GM12878 (cell line): ENCODE measurements at regions not wholly inside any gene's neighbourhood (a gene's known extent, or its start where the extent isn't known, plus 50 kb on each side); places are given as distances from the start of the nearest gene placed in this dataset.

Experiments used
- HDGF ChIP-seq: fragments of 450-650 bp; IDR thresholded peaks from 2 replicates; pipeline ENCODE4 v1.6.1; 2016; ENCODE audit warnings: antibody characterized with exemption
- IRF4 ChIP-seq: IDR thresholded peaks from 2 replicates; pipeline ENCODE4 v1.6.1; 2011; ENCODE audit warnings: low read depth, low read length
- KDM1A ChIP-seq: fragments of 200-600 bp; sonication (generic); IDR thresholded peaks from 2 replicates; pipeline ENCODE4 v1.6.1; 2016; ENCODE audit warnings: borderline replicate concordance
- LARP7 ChIP-seq: fragments of 450-650 bp; IDR thresholded peaks from 2 replicates; pipeline ENCODE4 v1.6.1; 2017; ENCODE audit warnings: mild to moderate bottlenecking
- NR2C2 ChIP-seq: IDR thresholded peaks from 2 replicates; pipeline ENCODE4 v1.6.1; 2011; ENCODE audit warnings: borderline replicate concordance, low read depth; ENCODE audit not compliant: control insufficient read depth, insufficient read length
- PAX5 ChIP-seq: IDR thresholded peaks from 2 replicates; pipeline ENCODE4 v1.6.1; 2011; ENCODE audit warnings: low read depth, low read length, borderline replicate concordance
- RAD51 ChIP-seq: fragments of 450-650 bp; IDR thresholded peaks from 2 replicates; pipeline ENCODE4 v1.6.1; 2016; ENCODE audit warnings: moderate library complexity, mild to moderate bottlenecking, inconsistent platforms
- SPI1 ChIP-seq: IDR thresholded peaks from 2 replicates; pipeline ENCODE4 v1.6.1; 2011; ENCODE audit warnings: low read depth, mild to moderate bottlenecking, low read length, moderate library complexity, borderline replicate concordance; ENCODE audit not compliant: insufficient read depth
- TCF12 ChIP-seq: IDR thresholded peaks from 2 replicates; pipeline ENCODE4 v1.6.1; 2011; ENCODE audit warnings: low read depth, mild to moderate bottlenecking, low read length
- TF ChIP-seq, protein P1 (sequence below): fragments of 450-650 bp; IDR thresholded peaks from 2 replicates; pipeline ENCODE4 v1.6.1; 2018; ENCODE audit warnings: mild to moderate bottlenecking, low read depth, moderate library complexity; ENCODE audit not compliant: partially characterized antibody
- TF ChIP-seq, protein P2 (sequence below): IDR thresholded peaks from 2 replicates; pipeline ENCODE4 v1.6.1; 2012; ENCODE audit warnings: mild to moderate bottlenecking, low read depth, low read length
- TF ChIP-seq, protein P3 (sequence below): IDR thresholded peaks from 2 replicates; pipeline ENCODE4 v1.6.1; 2012; ENCODE audit warnings: low read depth, low read length, improper control_type of control experiment
- TF ChIP-seq, protein P4 (sequence below): fragments of 450-650 bp; IDR thresholded peaks from 2 replicates; pipeline ENCODE4 v1.6.1; 2017; ENCODE audit warnings: mild to moderate bottlenecking
- TF ChIP-seq, protein P5 (sequence below): fragments of 150-350 bp; IDR thresholded peaks from 2 replicates; pipeline ENCODE4 v1.6.1; 2014; ENCODE audit warnings: mild to moderate bottlenecking, low read depth, low read length

DNA sequence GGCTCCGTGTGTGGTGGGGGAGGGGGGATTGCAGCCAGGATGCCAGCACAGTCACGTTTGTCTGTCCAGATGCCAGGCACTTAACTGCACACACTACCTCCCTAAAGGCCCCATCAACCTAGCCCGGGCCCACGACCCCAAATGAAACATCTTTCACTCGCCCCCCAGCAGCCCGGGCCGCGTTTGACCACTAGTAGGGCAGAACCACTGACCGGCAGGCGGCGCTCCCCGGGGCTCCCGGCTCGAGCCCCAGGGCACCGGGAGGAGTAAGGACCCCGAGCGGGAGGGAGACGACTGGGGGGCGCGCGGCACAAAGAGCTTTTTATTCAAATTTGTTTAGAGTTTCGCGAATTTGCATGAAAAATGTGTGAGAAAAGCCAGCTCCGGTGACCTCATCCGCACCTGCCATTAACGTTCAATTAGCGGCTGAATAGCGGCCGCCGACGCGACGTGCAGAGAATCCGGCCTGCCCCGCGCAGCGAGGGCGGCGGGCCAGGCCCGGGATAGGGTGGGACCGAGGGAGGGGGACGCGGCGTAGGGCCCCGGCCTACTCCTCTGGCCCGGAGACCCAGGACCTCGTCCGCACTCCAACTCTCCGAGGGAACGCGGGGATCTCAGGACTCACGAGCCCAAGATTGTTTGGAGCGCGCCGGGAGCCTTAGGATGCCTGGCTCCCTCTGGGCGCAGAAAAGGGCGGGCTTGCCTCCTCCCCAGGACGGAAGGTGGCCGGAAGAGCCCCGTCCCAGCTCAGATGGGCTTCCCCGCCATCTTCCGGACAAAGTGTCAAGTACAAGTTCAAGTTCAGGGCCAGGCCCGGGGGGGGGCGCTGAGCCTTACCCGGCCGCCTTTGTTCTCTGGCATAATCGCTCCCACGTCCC, 64.9 kb upstream of the POLG start (continued):
- TF ChIP-seq, protein P1, sequence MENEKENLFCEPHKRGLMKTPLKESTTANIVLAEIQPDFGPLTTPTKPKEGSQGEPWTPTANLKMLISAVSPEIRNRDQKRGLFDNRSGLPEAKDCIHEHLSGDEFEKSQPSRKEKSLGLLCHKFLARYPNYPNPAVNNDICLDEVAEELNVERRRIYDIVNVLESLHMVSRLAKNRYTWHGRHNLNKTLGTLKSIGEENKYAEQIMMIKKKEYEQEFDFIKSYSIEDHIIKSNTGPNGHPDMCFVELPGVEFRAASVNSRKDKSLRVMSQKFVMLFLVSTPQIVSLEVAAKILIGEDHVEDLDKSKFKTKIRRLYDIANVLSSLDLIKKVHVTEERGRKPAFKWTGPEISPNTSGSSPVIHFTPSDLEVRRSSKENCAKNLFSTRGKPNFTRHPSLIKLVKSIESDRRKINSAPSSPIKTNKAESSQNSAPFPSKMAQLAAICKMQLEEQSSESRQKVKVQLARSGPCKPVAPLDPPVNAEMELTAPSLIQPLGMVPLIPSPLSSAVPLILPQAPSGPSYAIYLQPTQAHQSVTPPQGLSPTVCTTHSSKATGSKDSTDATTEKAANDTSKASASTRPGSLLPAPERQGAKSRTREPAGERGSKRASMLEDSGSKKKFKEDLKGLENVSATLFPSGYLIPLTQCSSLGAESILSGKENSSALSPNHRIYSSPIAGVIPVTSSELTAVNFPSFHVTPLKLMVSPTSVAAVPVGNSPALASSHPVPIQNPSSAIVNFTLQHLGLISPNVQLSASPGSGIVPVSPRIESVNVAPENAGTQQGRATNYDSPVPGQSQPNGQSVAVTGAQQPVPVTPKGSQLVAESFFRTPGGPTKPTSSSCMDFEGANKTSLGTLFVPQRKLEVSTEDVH = no peak
- TF ChIP-seq IRF4 (no peak), RAD51 (no peak), PAX5 (no peak), LARP7 (no peak), KDM1A (no peak), HDGF (no peak), SPI1 (no peak), NR2C2 (no peak), TCF12 (no peak)
- TF ChIP-seq, protein P2, sequence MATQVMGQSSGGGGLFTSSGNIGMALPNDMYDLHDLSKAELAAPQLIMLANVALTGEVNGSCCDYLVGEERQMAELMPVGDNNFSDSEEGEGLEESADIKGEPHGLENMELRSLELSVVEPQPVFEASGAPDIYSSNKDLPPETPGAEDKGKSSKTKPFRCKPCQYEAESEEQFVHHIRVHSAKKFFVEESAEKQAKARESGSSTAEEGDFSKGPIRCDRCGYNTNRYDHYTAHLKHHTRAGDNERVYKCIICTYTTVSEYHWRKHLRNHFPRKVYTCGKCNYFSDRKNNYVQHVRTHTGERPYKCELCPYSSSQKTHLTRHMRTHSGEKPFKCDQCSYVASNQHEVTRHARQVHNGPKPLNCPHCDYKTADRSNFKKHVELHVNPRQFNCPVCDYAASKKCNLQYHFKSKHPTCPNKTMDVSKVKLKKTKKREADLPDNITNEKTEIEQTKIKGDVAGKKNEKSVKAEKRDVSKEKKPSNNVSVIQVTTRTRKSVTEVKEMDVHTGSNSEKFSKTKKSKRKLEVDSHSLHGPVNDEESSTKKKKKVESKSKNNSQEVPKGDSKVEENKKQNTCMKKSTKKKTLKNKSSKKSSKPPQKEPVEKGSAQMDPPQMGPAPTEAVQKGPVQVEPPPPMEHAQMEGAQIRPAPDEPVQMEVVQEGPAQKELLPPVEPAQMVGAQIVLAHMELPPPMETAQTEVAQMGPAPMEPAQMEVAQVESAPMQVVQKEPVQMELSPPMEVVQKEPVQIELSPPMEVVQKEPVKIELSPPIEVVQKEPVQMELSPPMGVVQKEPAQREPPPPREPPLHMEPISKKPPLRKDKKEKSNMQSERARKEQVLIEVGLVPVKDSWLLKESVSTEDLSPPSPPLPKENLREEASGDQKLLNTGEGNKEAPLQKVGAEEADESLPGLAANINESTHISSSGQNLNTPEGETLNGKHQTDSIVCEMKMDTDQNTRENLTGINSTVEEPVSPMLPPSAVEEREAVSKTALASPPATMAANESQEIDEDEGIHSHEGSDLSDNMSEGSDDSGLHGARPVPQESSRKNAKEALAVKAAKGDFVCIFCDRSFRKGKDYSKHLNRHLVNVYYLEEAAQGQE = no peak
- TF ChIP-seq, protein P3, sequence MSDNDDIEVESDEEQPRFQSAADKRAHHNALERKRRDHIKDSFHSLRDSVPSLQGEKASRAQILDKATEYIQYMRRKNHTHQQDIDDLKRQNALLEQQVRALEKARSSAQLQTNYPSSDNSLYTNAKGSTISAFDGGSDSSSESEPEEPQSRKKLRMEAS = 0 out of 2 replicates have a peak, but pooled peaks have one; percentile 14
- TF ChIP-seq, protein P4, sequence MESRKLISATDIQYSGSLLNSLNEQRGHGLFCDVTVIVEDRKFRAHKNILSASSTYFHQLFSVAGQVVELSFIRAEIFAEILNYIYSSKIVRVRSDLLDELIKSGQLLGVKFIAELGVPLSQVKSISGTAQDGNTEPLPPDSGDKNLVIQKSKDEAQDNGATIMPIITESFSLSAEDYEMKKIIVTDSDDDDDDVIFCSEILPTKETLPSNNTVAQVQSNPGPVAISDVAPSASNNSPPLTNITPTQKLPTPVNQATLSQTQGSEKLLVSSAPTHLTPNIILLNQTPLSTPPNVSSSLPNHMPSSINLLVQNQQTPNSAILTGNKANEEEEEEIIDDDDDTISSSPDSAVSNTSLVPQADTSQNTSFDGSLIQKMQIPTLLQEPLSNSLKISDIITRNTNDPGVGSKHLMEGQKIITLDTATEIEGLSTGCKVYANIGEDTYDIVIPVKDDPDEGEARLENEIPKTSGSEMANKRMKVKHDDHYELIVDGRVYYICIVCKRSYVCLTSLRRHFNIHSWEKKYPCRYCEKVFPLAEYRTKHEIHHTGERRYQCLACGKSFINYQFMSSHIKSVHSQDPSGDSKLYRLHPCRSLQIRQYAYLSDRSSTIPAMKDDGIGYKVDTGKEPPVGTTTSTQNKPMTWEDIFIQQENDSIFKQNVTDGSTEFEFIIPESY = no peak
- TF ChIP-seq, protein P5, sequence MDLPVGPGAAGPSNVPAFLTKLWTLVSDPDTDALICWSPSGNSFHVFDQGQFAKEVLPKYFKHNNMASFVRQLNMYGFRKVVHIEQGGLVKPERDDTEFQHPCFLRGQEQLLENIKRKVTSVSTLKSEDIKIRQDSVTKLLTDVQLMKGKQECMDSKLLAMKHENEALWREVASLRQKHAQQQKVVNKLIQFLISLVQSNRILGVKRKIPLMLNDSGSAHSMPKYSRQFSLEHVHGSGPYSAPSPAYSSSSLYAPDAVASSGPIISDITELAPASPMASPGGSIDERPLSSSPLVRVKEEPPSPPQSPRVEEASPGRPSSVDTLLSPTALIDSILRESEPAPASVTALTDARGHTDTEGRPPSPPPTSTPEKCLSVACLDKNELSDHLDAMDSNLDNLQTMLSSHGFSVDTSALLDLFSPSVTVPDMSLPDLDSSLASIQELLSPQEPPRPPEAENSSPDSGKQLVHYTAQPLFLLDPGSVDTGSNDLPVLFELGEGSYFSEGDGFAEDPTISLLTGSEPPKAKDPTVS = no peak
